Progenitor cell of endocrine pancreas (in vitro differentiated cells): ENCODE measurements at regions not wholly inside any gene's neighbourhood (a gene's known extent, or its start where the extent isn't known, plus 50 kb on each side); places are given as distances from the start of the nearest gene placed in this dataset.

ENCODE experiments used
- DNase-seq: peaks from one replicate; pipeline ENCODE4 v3.0.0; 2021; ENCODE audit warnings: low spot score; ENCODE audit not compliant: unreplicated experiment
- H3K27ac Mint-ChIP-seq: 2 replicates; pipeline ENCODE4 v1.8.0; 2021; ENCODE audit warnings: mild to moderate bottlenecking, moderate library complexity, mixed read lengths
- H3K27me3 Mint-ChIP-seq: 2 replicates; pipeline ENCODE4 v1.8.0; 2021; ENCODE audit warnings: mixed read lengths
- H3K36me3 Mint-ChIP-seq: 2 replicates; pipeline ENCODE4 v1.8.0; 2022; ENCODE audit warnings: mixed read lengths; ENCODE audit not compliant: insufficient read depth
- H3K4me1 Mint-ChIP-seq: 2 replicates; pipeline ENCODE4 v1.8.0; 2021; ENCODE audit warnings: low read depth, mixed read lengths
- H3K4me3 Mint-ChIP-seq: 2 replicates; pipeline ENCODE4 v1.8.0; 2021; ENCODE audit warnings: low read depth, mild to moderate bottlenecking, moderate library complexity, mixed read lengths
- H3K9me3 Mint-ChIP-seq: 2 replicates; pipeline ENCODE4 v1.8.0; 2021; ENCODE audit warnings: low read depth, mixed read lengths
- TF ChIP-seq, protein P1 (sequence below): fragments of 200-600 bp; sonication (generic); IDR thresholded peaks from one replicate; pipeline ENCODE4 v1.5.0; 2021; ENCODE audit warnings: antibody characterized with exemption, mild to moderate bottlenecking; ENCODE audit not compliant: unreplicated experiment

- Mint-ChIP-seq H3K27me3 (no peaks in the 10 kb centered on the region), H3K27ac (no peak overlapping the region), H3K36me3 (no peaks in the 10 kb centered on the region), H3K4me3 (no peak overlapping the region), H3K4me1 (no peaks in the 10 kb centered on the region), H3K9me3 (peaks cover 22% of the 10 kb centered on the region)
- TF ChIP-seq, protein P1, sequence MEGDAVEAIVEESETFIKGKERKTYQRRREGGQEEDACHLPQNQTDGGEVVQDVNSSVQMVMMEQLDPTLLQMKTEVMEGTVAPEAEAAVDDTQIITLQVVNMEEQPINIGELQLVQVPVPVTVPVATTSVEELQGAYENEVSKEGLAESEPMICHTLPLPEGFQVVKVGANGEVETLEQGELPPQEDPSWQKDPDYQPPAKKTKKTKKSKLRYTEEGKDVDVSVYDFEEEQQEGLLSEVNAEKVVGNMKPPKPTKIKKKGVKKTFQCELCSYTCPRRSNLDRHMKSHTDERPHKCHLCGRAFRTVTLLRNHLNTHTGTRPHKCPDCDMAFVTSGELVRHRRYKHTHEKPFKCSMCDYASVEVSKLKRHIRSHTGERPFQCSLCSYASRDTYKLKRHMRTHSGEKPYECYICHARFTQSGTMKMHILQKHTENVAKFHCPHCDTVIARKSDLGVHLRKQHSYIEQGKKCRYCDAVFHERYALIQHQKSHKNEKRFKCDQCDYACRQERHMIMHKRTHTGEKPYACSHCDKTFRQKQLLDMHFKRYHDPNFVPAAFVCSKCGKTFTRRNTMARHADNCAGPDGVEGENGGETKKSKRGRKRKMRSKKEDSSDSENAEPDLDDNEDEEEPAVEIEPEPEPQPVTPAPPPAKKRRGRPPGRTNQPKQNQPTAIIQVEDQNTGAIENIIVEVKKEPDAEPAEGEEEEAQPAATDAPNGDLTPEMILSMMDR: no peak
- DNase-seq: no peak
Measured at GRCh38 chrX:118211891-118212816, 95.5 kb upstream of the KLHL13 start.

GRCh38 chrX:118212817-118213183, 96.2 kb upstream of the KLHL13 start:
- Mint-ChIP-seq H3K4me1 (no peaks in the 10 kb centered on the region), H3K27me3 (no peaks in the 10 kb centered on the region), H3K9me3 (peaks cover 23% of the 10 kb centered on the region), H3K36me3 (no peaks in the 10 kb centered on the region), H3K27ac (no peak overlapping the region), H3K4me3 (no peak overlapping the region)
- TF ChIP-seq, protein P1: no peak
- DNase-seq: no peak

DNA sequence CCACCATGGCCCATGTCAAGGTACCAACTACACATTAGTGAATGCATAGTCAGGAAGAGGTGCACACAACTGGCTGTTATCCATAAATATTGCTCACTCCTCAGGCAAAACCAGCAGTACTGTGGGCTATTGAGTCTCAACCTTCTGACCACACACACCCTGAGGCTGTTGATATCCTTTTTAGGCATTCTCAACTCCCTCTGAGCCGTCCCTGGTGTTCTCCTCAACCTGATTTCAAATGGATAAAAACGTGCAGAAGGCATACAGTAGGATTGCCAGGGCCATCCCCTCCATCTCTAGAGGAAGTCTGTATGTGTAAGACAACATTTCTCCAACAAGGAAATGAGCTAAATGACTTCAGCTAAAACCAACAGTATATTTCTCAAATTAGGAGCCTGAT, 98.7 kb upstream of the KLHL13 start:
- Mint-ChIP-seq H3K27ac (no peak overlapping the region), H3K36me3 (no peaks in the 10 kb centered on the region), H3K4me3 (no peak overlapping the region), H3K4me1 (no peaks in the 10 kb centered on the region), H3K9me3 (peaks cover 27% of the 10 kb centered on the region), H3K27me3 (no peaks in the 10 kb centered on the region)
- no peak for DNase-seq
- TF ChIP-seq, protein P1: no peak

GRCh38 chrX:118216087-118216486, 99.5 kb upstream of the KLHL13 start:
- Mint-ChIP-seq H3K4me1 (no peaks in the 10 kb centered on the region), H3K27ac (no peak overlapping the region), H3K27me3 (no peaks in the 10 kb centered on the region), H3K4me3 (no peak overlapping the region), H3K9me3 (peaks cover 24% of the 10 kb centered on the region), H3K36me3 (no peaks in the 10 kb centered on the region)
- TF ChIP-seq, protein P1: no peak
- no peak for DNase-seq

- no peak overlapping the region for H3K4me3 Mint-ChIP-seq
- TF ChIP-seq, protein P1: no peak
- H3K4me1 Mint-ChIP-seq: no peaks in the 10 kb centered on the region
- H3K9me3 Mint-ChIP-seq: peaks cover 24% of the 10 kb centered on the region
- no peak overlapping the region for H3K27ac Mint-ChIP-seq
- no peak for DNase-seq
- H3K27me3 Mint-ChIP-seq: no peaks in the 10 kb centered on the region
- no peaks in the 10 kb centered on the region for H3K36me3 Mint-ChIP-seq
Measured at GRCh38 chrX:118216509-118216908, 99.9 kb upstream of the KLHL13 start.
